A673 (cell line): ENCODE measurements at regions not wholly inside any gene's neighbourhood (a gene's known extent, or its start where the extent isn't known, plus 50 kb on each side); places are given as distances from the start of the nearest gene placed in this dataset.

Experiments used
- CTCF ChIP-seq: fragments of 300-800, 200-600 bp; sonication (generic); conservative IDR thresholded peaks from 2 replicates; pipeline ENCODE4 v1.5.1; 2017; ENCODE audit warnings: low read depth, mild to moderate bottlenecking, antibody characterized with exemption, low read length, moderate library complexity, mixed read lengths
- EZH2 ChIP-seq: fragments of 200-600 bp; sonication (generic); IDR thresholded peaks from 2 replicates; pipeline ENCODE4 v1.6.1; 2017; ENCODE audit warnings: borderline replicate concordance, low read depth, mild to moderate bottlenecking, mixed read lengths, antibody characterized with exemption, low read length; ENCODE audit not compliant: poor library complexity, severe bottlenecking

- TF ChIP-seq CTCF (no peak), EZH2 (no peak)
Observed at GRCh38 chr11:16421826-16422225, 65.5 kb upstream of the SOX6 start.
